IMR-90 (cell line): ENCODE measurements at regions not wholly inside any gene's neighbourhood (a gene's known extent, or its start where the extent isn't known, plus 50 kb on each side); places are given as distances from the start of the nearest gene placed in this dataset.

ENCODE experiments used
- CEBPB ChIP-seq: IDR thresholded peaks from 2 replicates; pipeline ENCODE4 v1.6.1; 2012; ENCODE audit warnings: low read depth, low read length, improper control_type of control experiment
- CTCF ChIP-seq: conservative IDR thresholded peaks from 2 replicates; pipeline ENCODE4 v1.5.1; 2012; ENCODE audit warnings: mild to moderate bottlenecking, low read depth, low read length, improper control_type of control experiment
- MAZ ChIP-seq: IDR thresholded peaks from 2 replicates; pipeline ENCODE4 v1.6.1; 2012; ENCODE audit warnings: low read depth, mild to moderate bottlenecking, low read length, improper control_type of control experiment, moderate library complexity, borderline replicate concordance

DNA sequence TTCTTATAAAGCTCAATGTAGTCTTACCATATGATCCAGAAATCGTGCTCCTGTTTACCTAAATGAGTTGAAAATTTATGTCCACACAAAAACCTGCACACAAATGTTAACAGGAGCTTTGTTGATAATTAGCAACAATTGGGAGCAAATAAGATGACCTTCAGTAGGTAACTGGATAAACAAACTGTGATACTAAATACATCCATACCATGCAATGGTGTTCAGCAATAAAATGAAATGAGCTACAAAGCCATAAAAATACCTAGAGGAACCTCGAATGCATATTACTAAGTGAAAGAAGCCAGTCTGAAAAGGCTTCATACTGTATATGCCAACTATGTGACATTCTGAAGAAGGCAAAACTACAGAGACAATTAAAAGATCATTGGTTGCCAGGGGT is 185.6 kb upstream of the HNRNPA3 start:
- TF ChIP-seq MAZ = no peak
- no peak for TF ChIP-seq CTCF
- TF ChIP-seq CEBPB = no peak
